ENCODE measurements at regions not wholly inside any gene's neighbourhood (a gene's known extent, or its start where the extent isn't known, plus 50 kb on each side); places are given as distances from the start of the nearest gene placed in this dataset.

DNA sequence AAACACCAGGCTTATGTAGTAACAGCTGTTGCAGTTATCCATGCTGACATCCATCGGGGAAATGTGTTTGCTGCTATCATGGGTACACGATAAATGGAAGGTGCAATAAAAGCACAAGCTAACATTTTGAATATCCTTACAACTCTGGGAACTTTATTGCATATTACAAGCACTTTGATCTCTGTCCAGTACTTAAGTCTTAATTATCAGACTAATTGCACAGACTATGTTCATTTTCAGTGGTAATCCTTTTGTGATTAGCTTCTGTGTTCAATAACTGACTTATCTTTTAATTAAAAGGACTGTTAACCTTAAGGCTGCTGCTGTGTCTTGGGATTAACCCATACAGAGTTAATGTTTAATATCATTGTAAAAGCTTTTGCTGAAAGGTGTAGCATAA lies 101.4 kb upstream of the ATP5MC3 start:
- TF ChIP-seq EZH2 (IDR thresholded peaks at IDR 0.05; ENCODE audit: borderline replicate concordance, low read depth, low read length, poor library complexity, severe bottlenecking): no peak
- TF ChIP-seq, protein P1, sequence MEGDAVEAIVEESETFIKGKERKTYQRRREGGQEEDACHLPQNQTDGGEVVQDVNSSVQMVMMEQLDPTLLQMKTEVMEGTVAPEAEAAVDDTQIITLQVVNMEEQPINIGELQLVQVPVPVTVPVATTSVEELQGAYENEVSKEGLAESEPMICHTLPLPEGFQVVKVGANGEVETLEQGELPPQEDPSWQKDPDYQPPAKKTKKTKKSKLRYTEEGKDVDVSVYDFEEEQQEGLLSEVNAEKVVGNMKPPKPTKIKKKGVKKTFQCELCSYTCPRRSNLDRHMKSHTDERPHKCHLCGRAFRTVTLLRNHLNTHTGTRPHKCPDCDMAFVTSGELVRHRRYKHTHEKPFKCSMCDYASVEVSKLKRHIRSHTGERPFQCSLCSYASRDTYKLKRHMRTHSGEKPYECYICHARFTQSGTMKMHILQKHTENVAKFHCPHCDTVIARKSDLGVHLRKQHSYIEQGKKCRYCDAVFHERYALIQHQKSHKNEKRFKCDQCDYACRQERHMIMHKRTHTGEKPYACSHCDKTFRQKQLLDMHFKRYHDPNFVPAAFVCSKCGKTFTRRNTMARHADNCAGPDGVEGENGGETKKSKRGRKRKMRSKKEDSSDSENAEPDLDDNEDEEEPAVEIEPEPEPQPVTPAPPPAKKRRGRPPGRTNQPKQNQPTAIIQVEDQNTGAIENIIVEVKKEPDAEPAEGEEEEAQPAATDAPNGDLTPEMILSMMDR (conservative IDR thresholded peaks at IDR 0.05; ENCODE audit: low read depth, low read length): no peak

Measured in A673 (cell line).